ENCODE measurements at regions not wholly inside any gene's neighbourhood (a gene's known extent, or its start where the extent isn't known, plus 50 kb on each side); places are given as distances from the start of the nearest gene placed in this dataset.

DNA sequence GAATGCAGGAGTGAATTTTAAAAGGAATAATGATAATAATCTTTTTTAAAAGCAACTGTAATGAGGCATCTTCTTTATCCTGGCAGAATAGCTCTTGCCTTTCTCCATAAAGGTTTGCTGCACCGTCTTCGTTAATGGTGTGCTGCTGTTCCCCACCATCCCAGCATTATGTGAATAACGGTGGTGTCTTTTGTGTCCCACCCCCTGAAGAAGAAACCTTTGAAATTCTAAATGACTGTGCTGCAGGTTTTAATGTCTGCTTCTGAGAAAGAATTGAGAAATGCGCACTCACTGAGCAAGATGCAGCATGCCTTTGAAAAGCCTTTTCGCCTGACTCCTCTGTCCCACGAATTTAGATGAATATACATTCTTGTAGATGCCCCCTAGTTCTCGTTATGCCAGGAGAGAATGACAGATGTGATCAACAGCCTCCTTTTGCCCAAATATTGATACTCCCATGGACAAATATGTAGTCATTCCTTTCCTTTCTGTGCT is 246.1 kb upstream of the ZNF462 start:
- no peak for DNase-seq (ENCODE audit: low read depth)
- no peak overlapping the region for H3K4me3 ChIP-seq (ENCODE audit: low read depth, low read length)
- no peak for TF ChIP-seq CTCF (IDR thresholded peaks at IDR 0.05; ENCODE audit: insufficient read depth, low read depth, low read length, missing control alignments)

GRCh38 chr9:106619211-106619610 is 243.8 kb upstream of the ZNF462 start:
- TF ChIP-seq CTCF (IDR thresholded peaks at IDR 0.05; ENCODE audit: insufficient read depth, low read depth, low read length, missing control alignments): no peak
- no peak for DNase-seq (ENCODE audit: low read depth)
- no peak overlapping the region for H3K4me3 ChIP-seq (ENCODE audit: low read depth, low read length)

- no peak for DNase-seq (ENCODE audit: low read depth)
- TF ChIP-seq CTCF (IDR thresholded peaks at IDR 0.05; ENCODE audit: insufficient read depth, low read depth, low read length, missing control alignments): no peak
- H3K4me3 ChIP-seq (ENCODE audit: low read depth, low read length): no peak overlapping the region
These were observed 242.9 kb upstream of the ZNF462 start for GRCh38 chr9:106620081-106620480.

GRCh38 chr9:106620866-106621265 is 242.1 kb upstream of the ZNF462 start:
- DNase-seq (ENCODE audit: low read depth): no peak
- H3K4me3 ChIP-seq (ENCODE audit: low read depth, low read length): no peak overlapping the region
- TF ChIP-seq CTCF (IDR thresholded peaks at IDR 0.05; ENCODE audit: insufficient read depth, low read depth, low read length, missing control alignments): no peak

- TF ChIP-seq CTCF (IDR thresholded peaks at IDR 0.05; ENCODE audit: insufficient read depth, low read depth, low read length, missing control alignments): no peak
- DNase-seq (ENCODE audit: low read depth): no peak
- H3K4me3 ChIP-seq (ENCODE audit: low read depth, low read length): no peak overlapping the region
These were observed 241.4 kb upstream of the ZNF462 start for GRCh38 chr9:106621313-106622163.

- no peak overlapping the region for H3K4me3 ChIP-seq (ENCODE audit: low read depth, low read length)
- TF ChIP-seq CTCF (IDR thresholded peaks at IDR 0.05; ENCODE audit: insufficient read depth, low read depth, low read length, missing control alignments): no peak
- DNase-seq (ENCODE audit: low read depth): no peak
These were observed 240.8 kb upstream of the ZNF462 start for GRCh38 chr9:106622164-106622487.

DNA sequence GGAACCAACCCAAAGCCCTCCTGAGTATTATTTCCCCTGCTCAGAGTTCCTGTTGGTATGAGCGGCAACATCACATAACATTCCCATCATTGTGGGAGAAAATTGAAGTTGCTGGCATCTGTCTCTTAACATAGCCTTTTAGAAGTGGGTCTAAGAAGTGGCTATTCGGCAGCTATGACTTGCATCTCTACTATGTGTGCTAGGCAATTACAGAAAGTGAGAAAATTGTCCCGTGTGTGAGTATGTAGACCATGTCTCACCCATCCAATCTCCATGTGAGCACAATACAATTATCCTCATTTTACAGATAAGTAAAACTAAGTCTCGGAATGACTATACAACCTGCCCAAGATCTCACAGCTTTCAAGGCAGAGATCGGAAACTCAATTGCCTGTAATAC is 239.4 kb upstream of the ZNF462 start:
- no peak for TF ChIP-seq CTCF (IDR thresholded peaks at IDR 0.05; ENCODE audit: insufficient read depth, low read depth, low read length, missing control alignments)
- no peak overlapping the region for H3K4me3 ChIP-seq (ENCODE audit: low read depth, low read length)
- no peak for DNase-seq (ENCODE audit: low read depth)

All from GM12865 (cell line).